Keratinocyte (primary cell): ENCODE measurements at regions not wholly inside any gene's neighbourhood (a gene's known extent, or its start where the extent isn't known, plus 50 kb on each side); places are given as distances from the start of the nearest gene placed in this dataset.

Source experiments
- DNase-seq: peaks from one replicate; pipeline ENCODE4 v3.0.0-alpha.2; 2011; ENCODE audit warnings: low read depth, missing footprints, low spot score
- FAIRE-seq: peaks from 2 replicates; lab custom pipeline; 2011; peaks lifted over from hg19 to GRCh38; lab: Jason Lieb, UNC
- H2AFZ ChIP-seq: 2 replicates; pipeline ENCODE4 v1.6.0; 2012; ENCODE audit warnings: low read length, control low read depth, inconsistent platforms; ENCODE audit not compliant: control insufficient read depth
- H3K27ac ChIP-seq: 2 replicates; pipeline ENCODE4 v1.5.1; 2011; ENCODE audit warnings: low read length; ENCODE audit not compliant: control insufficient read depth, insufficient read depth
- H3K27me3 ChIP-seq: 3 replicates; pipeline ENCODE4 v1.6.0; 2011; ENCODE audit warnings: low read length; ENCODE audit not compliant: control insufficient read depth, insufficient read depth; ENCODE audit errors: extremely low read depth
- H3K36me3 ChIP-seq, 2 experiments: 2 replicates in 1 of 2; 3 replicates in 1 of 2; pipeline ENCODE4 v1.5.1; 2011; ENCODE audit warnings: low read length in 2 of 2, mild to moderate bottlenecking in 1 of 2; ENCODE audit not compliant: control insufficient read depth in 2 of 2, insufficient read depth in 2 of 2; ENCODE audit errors: extremely low read depth in 1 of 2
- H3K4me1 ChIP-seq: 3 replicates; pipeline ENCODE4 v1.5.1; 2011; ENCODE audit warnings: low read length; ENCODE audit not compliant: control insufficient read depth, insufficient read depth; ENCODE audit errors: extremely low read depth
- H3K4me2 ChIP-seq: 3 replicates; pipeline ENCODE4 v1.6.0; 2011; ENCODE audit warnings: low read depth, low read length; ENCODE audit not compliant: control insufficient read depth, insufficient read depth; ENCODE audit errors: extremely low read depth
- H3K4me3 ChIP-seq, 3 experiments: fragments of 200-600 bp in 1 of 3; sonication (generic) in 1 of 3; 2 replicates in 2 of 3; 3 replicates in 1 of 3; pipeline ENCODE4 v1.5.1; 2011 to 2016; ENCODE audit warnings: low read length in 3 of 3, mild to moderate bottlenecking in 3 of 3, control low read depth in 2 of 3, inconsistent platforms in 1 of 3, low read depth in 1 of 3, mixed read lengths in 1 of 3, mixed run types in 1 of 3, moderate library complexity in 1 of 3; ENCODE audit not compliant: control insufficient read depth in 2 of 3, insufficient read depth in 2 of 3; ENCODE audit errors: extremely low read depth in 1 of 3
- H3K79me2 ChIP-seq: 2 replicates; pipeline ENCODE4 v1.6.0; 2012; ENCODE audit warnings: low read length; ENCODE audit not compliant: control insufficient read depth, insufficient read depth
- H3K9ac ChIP-seq: 3 replicates; pipeline ENCODE4 v1.6.0; 2011; ENCODE audit warnings: low read length; ENCODE audit not compliant: control insufficient read depth, insufficient read depth; ENCODE audit errors: extremely low read depth
- H3K9me1 ChIP-seq: 3 replicates; pipeline ENCODE4 v1.6.0; 2011; ENCODE audit warnings: low read length; ENCODE audit not compliant: control insufficient read depth, insufficient read depth; ENCODE audit errors: extremely low read depth
- H3K9me3 ChIP-seq: 2 replicates; pipeline ENCODE4 v1.5.1; 2012; ENCODE audit warnings: low read depth, low read length; ENCODE audit not compliant: control insufficient read depth
- H4K20me1 ChIP-seq: 3 replicates; pipeline ENCODE4 v1.6.0; 2011; ENCODE audit warnings: low read length; ENCODE audit not compliant: control insufficient read depth, insufficient read depth; ENCODE audit errors: extremely low read depth
- CTCF ChIP-seq, 3 experiments: IDR thresholded peaks in 1 of 3; conservative IDR thresholded peaks in 1 of 3; optimal IDR thresholded peaks in 1 of 3; 2 replicates in 2 of 3; 3 replicates in 1 of 3; pipeline versions ENCODE3 to v1.5.1; 2011; ENCODE audit warnings: low read length in 3 of 3, mild to moderate bottlenecking in 3 of 3, moderate library complexity in 2 of 3, control low read depth in 1 of 3, inconsistent platforms in 1 of 3; ENCODE audit not compliant: insufficient read depth in 2 of 3; ENCODE audit errors: extremely low read depth in 1 of 3
- EZH2 ChIP-seq: IDR thresholded peaks from one replicate; pipeline ENCODE4 v1.6.1; 2012; ENCODE audit warnings: inconsistent platforms, mild to moderate bottlenecking, low read length, moderate library complexity
- dilution Hi-C: fragments of 300-500 bp; cut with MboI; formaldehyde crosslinking; loops from one replicate; pipeline ENCODE4 v1.7.0; 2020; ENCODE audit warnings: low sequenced_read_pairs; ENCODE audit not compliant: extremely low pct_ligation_motif_present

DNA sequence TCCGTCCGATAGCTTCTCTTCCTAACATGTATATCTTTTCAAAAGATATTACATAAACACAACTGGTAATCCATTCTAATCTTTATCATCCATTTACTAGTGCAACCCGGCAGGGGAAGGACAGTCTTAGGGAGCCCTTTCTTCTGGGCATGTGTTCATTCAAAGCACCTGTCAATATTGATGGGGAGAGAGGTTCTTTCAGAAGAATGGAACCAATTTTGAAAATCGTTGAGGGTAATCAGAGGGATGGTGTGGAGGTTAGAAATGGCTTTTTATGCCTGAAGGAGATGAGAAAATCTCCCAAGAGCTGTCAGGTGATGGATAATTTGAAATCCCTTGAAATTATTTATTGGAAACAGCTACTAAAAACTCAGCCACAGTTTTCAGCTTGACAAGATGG, 561.9 kb upstream of the DCC start:
- DNase-seq: no peak
- no peak for TF ChIP-seq CTCF (optimal IDR thresholded peaks at IDR 0.05 in 1 of 3, IDR thresholded peaks at IDR 0.05 in 1 of 3, conservative IDR thresholded peaks at IDR 0.05 in 1 of 3; ENCODE audit: extremely low read depth in 1 of 3, insufficient read depth in 2 of 3, low read length in 3 of 3)
- TF ChIP-seq EZH2: no peak
- H3K4me1 ChIP-seq: no peaks in the 10 kb centered on the region
- H3K27ac ChIP-seq: no peak overlapping the region
- no peaks in the 10 kb centered on the region for H3K9me1 ChIP-seq
- H3K27me3 ChIP-seq: no peaks in the 10 kb centered on the region
- H3K9me3 ChIP-seq: no peaks in the 10 kb centered on the region
- no peaks in the 10 kb centered on the region for H4K20me1 ChIP-seq
- H2AFZ ChIP-seq: no peak overlapping the region
- H3K4me2 ChIP-seq: no peak overlapping the region
- H3K36me3 ChIP-seq: no peaks in the 10 kb centered on the region
- dilution Hi-C loops: no loop called here
- no peak for FAIRE-seq
- H3K4me3 ChIP-seq: no peak overlapping the region
- no peaks in the 10 kb centered on the region for H3K79me2 ChIP-seq
- H3K9ac ChIP-seq: no peak overlapping the region

DNA sequence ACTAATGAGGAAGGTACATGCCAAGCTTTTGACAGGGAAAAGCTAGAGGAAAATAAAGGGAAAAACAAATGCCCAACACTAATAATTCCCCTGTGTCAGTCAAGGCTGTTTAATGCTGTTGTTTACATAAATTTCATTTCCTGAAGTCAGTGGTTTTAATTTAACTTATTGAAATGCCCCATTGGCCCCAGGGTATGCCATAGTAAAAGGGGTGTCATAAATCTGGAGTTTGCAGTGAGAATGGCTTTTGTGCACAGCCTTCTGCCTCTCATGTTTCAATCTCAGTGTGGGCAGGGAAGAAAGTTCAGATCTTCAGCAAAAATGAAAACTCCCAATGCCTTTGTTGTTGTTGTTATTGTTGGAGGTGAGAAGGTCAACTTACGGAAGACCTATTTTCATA, 550.1 kb upstream of the DCC start:
- dilution Hi-C loops: no loop called here
- DNase-seq (no peak), FAIRE-seq (no peak)
- Histone ChIP-seq H3K9me3 (no peaks in the 10 kb centered on the region), H3K4me2 (no peak overlapping the region), H3K4me1 (no peaks in the 10 kb centered on the region), H3K27me3 (no peaks in the 10 kb centered on the region), H3K9me1 (no peaks in the 10 kb centered on the region), H3K27ac (no peak overlapping the region), H3K36me3 (no peaks in the 10 kb centered on the region), H3K4me3 (no peak overlapping the region), H4K20me1 (no peaks in the 10 kb centered on the region), H3K9ac (no peak overlapping the region), H3K79me2 (no peaks in the 10 kb centered on the region), H2AFZ (no peak overlapping the region)
- TF ChIP-seq EZH2 (no peak), CTCF (optimal IDR thresholded peaks at IDR 0.05 in 1 of 3, IDR thresholded peaks at IDR 0.05 in 1 of 3, conservative IDR thresholded peaks at IDR 0.05 in 1 of 3; ENCODE audit: extremely low read depth in 1 of 3, insufficient read depth in 2 of 3, low read length in 3 of 3) (no peak)
